ENCODE measurements at regions not wholly inside any gene's neighbourhood (a gene's known extent, or its start where the extent isn't known, plus 50 kb on each side); places are given as distances from the start of the nearest gene placed in this dataset.

DNA sequence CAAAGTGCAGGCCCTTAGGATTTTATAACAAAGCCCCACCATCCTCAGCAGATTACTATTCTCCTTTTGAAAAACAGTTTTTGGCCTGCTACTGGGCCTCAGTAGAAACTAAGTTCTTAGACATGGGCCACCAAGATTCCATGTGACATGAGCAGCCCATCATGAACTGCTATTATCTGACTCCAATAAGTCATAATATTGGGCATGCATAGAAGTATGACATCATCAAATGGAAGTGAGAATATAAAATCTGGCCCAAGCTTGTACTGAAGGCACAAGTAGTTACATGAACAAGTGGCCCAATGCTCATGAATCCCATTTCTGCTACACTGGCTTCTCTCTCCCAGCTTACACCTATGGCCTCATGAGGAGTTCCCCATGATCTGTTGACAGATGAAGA lies 404.8 kb downstream of the EPHA5 start:
- TF ChIP-seq, protein P1, sequence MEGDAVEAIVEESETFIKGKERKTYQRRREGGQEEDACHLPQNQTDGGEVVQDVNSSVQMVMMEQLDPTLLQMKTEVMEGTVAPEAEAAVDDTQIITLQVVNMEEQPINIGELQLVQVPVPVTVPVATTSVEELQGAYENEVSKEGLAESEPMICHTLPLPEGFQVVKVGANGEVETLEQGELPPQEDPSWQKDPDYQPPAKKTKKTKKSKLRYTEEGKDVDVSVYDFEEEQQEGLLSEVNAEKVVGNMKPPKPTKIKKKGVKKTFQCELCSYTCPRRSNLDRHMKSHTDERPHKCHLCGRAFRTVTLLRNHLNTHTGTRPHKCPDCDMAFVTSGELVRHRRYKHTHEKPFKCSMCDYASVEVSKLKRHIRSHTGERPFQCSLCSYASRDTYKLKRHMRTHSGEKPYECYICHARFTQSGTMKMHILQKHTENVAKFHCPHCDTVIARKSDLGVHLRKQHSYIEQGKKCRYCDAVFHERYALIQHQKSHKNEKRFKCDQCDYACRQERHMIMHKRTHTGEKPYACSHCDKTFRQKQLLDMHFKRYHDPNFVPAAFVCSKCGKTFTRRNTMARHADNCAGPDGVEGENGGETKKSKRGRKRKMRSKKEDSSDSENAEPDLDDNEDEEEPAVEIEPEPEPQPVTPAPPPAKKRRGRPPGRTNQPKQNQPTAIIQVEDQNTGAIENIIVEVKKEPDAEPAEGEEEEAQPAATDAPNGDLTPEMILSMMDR (IDR thresholded peaks at IDR 0.05; ENCODE audit: low read depth, low read length) = no peak
- no peaks in the 10 kb centered on the region for H3K27me3 ChIP-seq
- H3K36me3 ChIP-seq = no peaks in the 10 kb centered on the region
- H3K4me1 ChIP-seq = no peaks in the 10 kb centered on the region; the same call in 1 of the 2 replicates
- no peak overlapping the region for H3K4me3 ChIP-seq (ENCODE audit: low read depth, low read length)
- H3K9me3 ChIP-seq = no peaks in the 10 kb centered on the region
- DNase-seq = no peak

DNA sequence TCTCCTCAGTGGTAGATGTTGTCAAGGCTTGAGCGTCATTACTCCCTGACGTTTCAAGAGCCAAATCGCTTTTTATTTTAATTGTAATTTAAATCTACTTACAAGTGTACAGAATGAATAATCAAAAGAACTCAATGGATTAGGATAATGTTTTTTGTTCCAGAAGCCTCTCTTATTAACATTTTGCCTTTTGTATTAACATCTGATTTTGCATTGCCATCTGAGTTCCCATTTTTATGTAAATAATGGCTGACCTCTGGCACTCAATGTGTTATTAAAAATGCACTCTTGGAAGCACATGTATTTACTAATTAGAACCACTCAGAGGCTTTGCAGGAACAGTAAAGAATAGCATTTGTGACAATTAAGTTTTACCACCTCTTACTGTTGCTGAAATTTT lies 411.0 kb downstream of the EPHA5 start:
- Histone ChIP-seq H3K4me1 (no peaks in the 10 kb centered on the region; the same call in 1 of the 2 replicates), H3K36me3 (no peaks in the 10 kb centered on the region), H3K4me3 (ENCODE audit: low read depth, low read length) (no peak overlapping the region), H3K9me3 (no peaks in the 10 kb centered on the region), H3K27me3 (no peaks in the 10 kb centered on the region)
- DNase-seq = no peak
- TF ChIP-seq, protein P1 (IDR thresholded peaks at IDR 0.05; ENCODE audit: low read depth, low read length) = no peak

DNA sequence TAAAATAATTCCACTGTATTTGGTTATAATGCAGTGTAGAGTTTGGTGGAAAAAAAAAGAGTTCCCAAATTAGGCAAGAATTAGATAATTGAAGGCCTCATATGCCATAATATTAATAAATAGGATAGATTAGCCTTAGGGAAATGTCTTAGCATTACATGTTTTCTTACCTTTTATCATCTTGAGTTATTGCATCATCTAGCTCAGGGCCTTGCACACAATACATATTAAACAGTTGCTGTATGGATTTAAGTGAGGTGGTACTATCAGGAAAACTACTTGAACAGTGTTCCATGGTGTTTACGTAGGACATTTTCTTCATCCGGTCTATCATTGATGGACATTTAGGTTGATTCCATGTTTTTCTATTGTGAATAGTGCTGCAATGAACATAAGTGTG lies 419.4 kb downstream of the EPHA5 start:
- Histone ChIP-seq H3K27me3 (no peaks in the 10 kb centered on the region), H3K4me3 (ENCODE audit: low read depth, low read length) (no peak overlapping the region), H3K4me1 (peaks cover 7% of the 10 kb centered on the region; the same call in 1 of the 2 replicates), H3K36me3 (no peaks in the 10 kb centered on the region), H3K9me3 (no peaks in the 10 kb centered on the region)
- TF ChIP-seq, protein P1 (IDR thresholded peaks at IDR 0.05; ENCODE audit: low read depth, low read length) = no peak
- DNase-seq = no peak

DNA sequence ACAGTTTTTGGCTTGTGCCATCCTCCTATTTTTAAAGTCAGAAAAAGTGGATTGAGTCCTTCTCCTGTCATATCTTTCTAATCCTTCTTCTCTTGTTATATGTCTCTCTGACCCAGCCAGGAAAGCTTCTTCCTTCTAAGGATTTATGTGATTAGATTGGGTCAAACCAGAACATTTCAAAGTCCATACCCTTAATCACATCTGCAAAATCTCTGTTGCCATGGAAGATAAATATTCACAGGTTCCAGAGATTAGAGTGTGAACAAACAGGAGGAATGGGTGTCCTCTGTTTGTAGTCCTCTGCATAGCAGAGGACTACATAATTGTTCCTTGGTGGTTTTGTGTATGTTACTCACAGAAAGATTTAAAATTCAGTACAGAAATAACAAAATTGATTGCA lies 421.2 kb downstream of the EPHA5 start:
- Histone ChIP-seq H3K4me1 (peaks cover 14% of the 10 kb centered on the region), H3K9me3 (no peaks in the 10 kb centered on the region), H3K36me3 (no peaks in the 10 kb centered on the region), H3K27me3 (no peaks in the 10 kb centered on the region), H3K4me3 (ENCODE audit: low read depth, low read length) (no peak overlapping the region)
- TF ChIP-seq, protein P1 (IDR thresholded peaks at IDR 0.05; ENCODE audit: low read depth, low read length) = no peak
- DNase-seq = no peak

DNA sequence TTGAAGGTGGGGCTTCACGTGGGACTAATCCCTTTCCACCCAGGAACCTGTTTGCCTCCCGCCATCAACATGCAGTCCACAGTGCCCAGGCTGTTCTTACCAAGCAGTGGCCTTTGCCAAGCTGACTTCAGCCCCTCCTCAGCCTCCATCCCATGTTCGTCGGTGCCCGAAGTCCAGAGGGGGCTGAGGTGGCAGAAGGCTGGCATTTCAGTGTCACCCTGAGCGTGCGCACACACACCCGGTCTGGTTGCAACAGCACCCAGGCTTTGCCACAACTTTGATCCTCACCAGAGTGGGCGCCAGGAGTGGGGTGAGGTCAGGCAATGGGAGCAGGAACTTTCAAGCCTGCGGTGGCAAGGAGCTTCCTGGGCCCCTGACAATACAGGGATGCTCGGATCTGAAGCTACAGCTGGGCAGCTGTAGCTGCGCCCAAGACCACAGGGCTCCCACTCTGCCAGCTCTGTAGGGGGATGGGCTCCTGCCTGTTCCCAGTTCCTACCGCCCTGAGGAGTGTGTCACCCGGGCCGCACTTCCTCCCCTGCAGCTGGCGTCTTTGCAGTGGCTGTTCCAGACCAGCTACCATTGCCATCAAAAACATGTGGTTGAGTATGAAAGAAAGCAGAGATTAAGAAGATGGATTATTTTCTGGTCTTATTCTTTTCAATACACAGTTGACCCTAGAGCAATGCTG lies 428.0 kb downstream of the EPHA5 start:
- TF ChIP-seq, protein P1 (IDR thresholded peaks at IDR 0.05; ENCODE audit: low read depth, low read length) = no peak
- H3K36me3 ChIP-seq = no peaks in the 10 kb centered on the region
- no peaks in the 10 kb centered on the region for H3K9me3 ChIP-seq
- DNase-seq = no peak
- H3K27me3 ChIP-seq = no peaks in the 10 kb centered on the region
- H3K4me3 ChIP-seq (ENCODE audit: low read depth, low read length) = no peak overlapping the region
- H3K4me1 ChIP-seq = peaks cover 14% of the 10 kb centered on the region

DNA sequence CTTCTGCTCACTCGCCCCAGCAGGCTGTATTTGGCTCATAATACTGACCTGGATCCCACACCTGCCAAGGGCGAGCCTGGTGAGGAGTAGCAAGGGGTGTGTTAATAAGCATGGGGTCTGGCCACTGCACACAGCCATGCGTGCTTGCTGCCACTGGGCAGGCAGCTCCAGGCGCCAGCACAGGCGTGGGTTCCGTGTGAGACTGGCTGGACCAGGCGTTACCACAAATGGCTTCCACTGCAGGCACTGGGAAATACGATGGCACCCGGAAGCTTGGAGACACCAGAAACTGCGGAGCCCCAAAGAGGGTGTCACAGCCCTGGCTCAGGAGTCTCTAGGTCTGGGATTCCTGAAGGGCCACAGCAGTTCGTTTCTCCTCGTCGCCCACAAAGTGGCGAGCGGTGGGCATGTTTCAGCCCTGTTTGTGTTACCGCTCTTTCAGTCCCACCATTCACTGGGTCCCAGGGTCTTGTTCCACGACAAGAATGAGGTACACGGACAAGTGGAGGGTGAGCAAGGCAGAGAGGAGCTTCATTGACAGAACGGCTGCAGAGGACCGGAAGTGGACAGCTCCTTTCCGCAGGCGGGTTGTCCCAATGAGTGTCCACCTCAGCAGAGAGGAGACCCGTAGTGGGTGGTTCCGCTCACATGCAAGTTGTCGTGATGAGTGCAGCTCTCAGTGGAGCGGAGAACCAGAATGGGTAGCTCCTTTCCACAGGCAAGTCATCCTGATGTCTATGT lies 428.9 kb downstream of the EPHA5 start:
- Histone ChIP-seq H3K4me3 (ENCODE audit: low read depth, low read length) (no peak overlapping the region), H3K27me3 (no peaks in the 10 kb centered on the region), H3K9me3 (no peaks in the 10 kb centered on the region), H3K36me3 (no peaks in the 10 kb centered on the region), H3K4me1 (peaks cover 10% of the 10 kb centered on the region)
- TF ChIP-seq, protein P1 (IDR thresholded peaks at IDR 0.05; ENCODE audit: low read depth, low read length) = no peak
- no peak for DNase-seq
